K562 (cell line): ENCODE measurements at regions not wholly inside any gene's neighbourhood (a gene's known extent, or its start where the extent isn't known, plus 50 kb on each side); places are given as distances from the start of the nearest gene placed in this dataset.

Experiments used
- ATAC-seq: fragments of 200-7000 bp; cut with Tn5 transposase; 3 replicates; pipeline ENCODE4 v1.9.1; 2020; ENCODE audit warnings: moderate library complexity
- BruUV-seq: library from RNA; stranded (reverse); fragments of 400-500 nt; replicated peaks from 2 replicates; lab custom pipeline; 2021; lab: Mats Ljungman, UMichigan
- CTCF ChIA-PET: fragments of 300-600 bp; formaldehyde crosslinking; extraction: SDS; loops from one replicate; lab custom pipeline; 2021; ENCODE audit warnings: low intra/inter-chr PET ratio; lab: Yijun Ruan, JAX
- POLR2A ChIA-PET: fragments of 300-600, 350-650 bp; sonication (Branson Sonifier 250); formaldehyde crosslinking; extraction: SDS; loops from one replicate; lab custom pipeline; 2021; ENCODE audit warnings: antibody characterized with exemption, inconsistent platforms; lab: Yijun Ruan, JAX
- DNase-seq, 4 experiments: peaks; one replicate each; pipeline versions ENCODE4 v3.0.0 to v3.0.0-alpha.2; 2011 to 2018; ENCODE audit warnings: low spot score in 3 of 4, mixed read lengths in 3 of 4; ENCODE audit errors: extremely low read depth in 1 of 4
- FAIRE-seq: peaks from 2 replicates; lab custom pipeline; 2011; peaks lifted over from hg19 to GRCh38; lab: Jason Lieb, UNC
- H2AFZ ChIP-seq: 2 replicates; pipeline ENCODE4 v1.6.0; 2011; ENCODE audit warnings: low read depth, low read length, control low read depth, inconsistent platforms
- H3K27ac ChIP-seq: fragments of 200-600 bp; 3 replicates; pipeline ENCODE4 v1.8.0; 2011; ENCODE audit warnings: low read depth, mild to moderate bottlenecking, control low read depth, inconsistent platforms, low read length, moderate library complexity, mixed read lengths; ENCODE audit errors: extremely low read depth
- H3K27me3 ChIP-seq, 2 experiments: fragments of 300-600 bp in 1 of 2; 2 replicates in 1 of 2; 3 replicates in 1 of 2; pipeline versions ENCODE4 v1.6.0 to v1.8.0; 2011; ENCODE audit warnings: inconsistent platforms in 2 of 2, low read length in 2 of 2, mild to moderate bottlenecking in 1 of 2, mixed read lengths in 1 of 2, moderate library complexity in 1 of 2; ENCODE audit not compliant: control insufficient read depth in 2 of 2, insufficient read depth in 2 of 2
- H3K36me3 ChIP-seq: fragments of 300-600 bp; 3 replicates; pipeline ENCODE4 v1.8.0; 2011; ENCODE audit warnings: mild to moderate bottlenecking, low read length, inconsistent platforms; ENCODE audit not compliant: control insufficient read depth, insufficient read depth
- H3K4me1 ChIP-seq, 2 experiments: fragments of 200-600 bp in 1 of 2; replicated peaks in 1 of 2; 2 replicates in 1 of 2; 3 replicates in 1 of 2; pipeline versions ENCODE4 v1.5.1 to v1.8.0; 2011; ENCODE audit warnings: inconsistent platforms in 2 of 2, low read length in 2 of 2, mild to moderate bottlenecking in 1 of 2, mixed read lengths in 1 of 2, moderate library complexity in 1 of 2; ENCODE audit not compliant: control insufficient read depth in 2 of 2, insufficient read depth in 2 of 2
- H3K4me2 ChIP-seq: 2 replicates; pipeline ENCODE4 v1.6.1; 2011; ENCODE audit warnings: low read length, control low read depth, inconsistent platforms, mixed read lengths; ENCODE audit not compliant: insufficient read depth
- H3K4me3 ChIP-seq: fragments of 200-600 bp; sonication (generic), shearing (Covaris generic); 2 replicates; pipeline ENCODE4 v1.5.1; 2016; ENCODE audit warnings: control low read depth, inconsistent platforms
- H3K79me2 ChIP-seq: fragments of 200-600 bp; 3 replicates; pipeline ENCODE4 v1.8.0; 2011; ENCODE audit warnings: low read length, inconsistent platforms; ENCODE audit not compliant: control insufficient read depth, insufficient read depth
- H3K9ac ChIP-seq, 2 experiments: 2 replicates each; pipeline versions ENCODE4 v1.6.0 to v1.6.1; 2011; ENCODE audit warnings: low read depth in 2 of 2, low read length in 2 of 2, control low read depth in 1 of 2, inconsistent platforms in 1 of 2, mild to moderate bottlenecking in 1 of 2, mixed read lengths in 1 of 2; ENCODE audit not compliant: insufficient read depth in 1 of 2
- H3K9me1 ChIP-seq: one replicate; pipeline ENCODE4 v1.6.0; 2011; ENCODE audit warnings: inconsistent platforms, mild to moderate bottlenecking, low read length, moderate library complexity; ENCODE audit not compliant: control insufficient read depth, insufficient read depth
- H3K9me3 ChIP-seq: replicated peaks from 2 replicates; pipeline ENCODE4 v1.5.1; 2011; ENCODE audit warnings: low read depth, low read length, inconsistent platforms; ENCODE audit not compliant: control insufficient read depth, insufficient read depth
- H4K20me1 ChIP-seq: replicated peaks from 2 replicates; pipeline ENCODE4 v1.6.1; 2011; ENCODE audit warnings: low read length, inconsistent platforms, mixed read lengths; ENCODE audit not compliant: control insufficient read depth, insufficient read depth
- CBFA2T3 ChIP-seq: fragments of 450-650 bp; IDR thresholded peaks from 2 replicates; pipeline ENCODE4 v1.6.1; 2017
- CBX3 ChIP-seq, 2 experiments: IDR thresholded peaks; 1 replicate in 1 of 2; 2 replicates in 1 of 2; pipeline ENCODE4 v1.6.1; 2012; ENCODE audit warnings: inconsistent platforms in 2 of 2, low read length in 2 of 2, borderline replicate concordance in 1 of 2, control low read depth in 1 of 2
- CREM ChIP-seq: IDR thresholded peaks from 2 replicates; pipeline ENCODE4 v1.6.1; 2014; ENCODE audit warnings: antibody characterized with exemption, low read depth
- DDX20 ChIP-seq: fragments of 450-650 bp; IDR thresholded peaks from 2 replicates; pipeline ENCODE4 v1.6.1; 2016; ENCODE audit warnings: missing genetic modification characterization, low read depth, mild to moderate bottlenecking, missing compliant biosample characterization, moderate library complexity
- GABPB1 ChIP-seq: sonication (generic); formaldehyde crosslinking; IDR thresholded peaks from 2 replicates; pipeline ENCODE4 v1.8.0; 2022; ENCODE audit warnings: mild to moderate bottlenecking, missing genetic modification reagents
- HCFC1 ChIP-seq: IDR thresholded peaks from 2 replicates; pipeline ENCODE4 v1.6.1; 2012; ENCODE audit warnings: low read depth, low read length, improper control_type of control experiment
- MYC ChIP-seq, 2 experiments: fragments of 250-450 bp in 1 of 2; sonication (Bioruptor Pico) in 1 of 2; IDR thresholded peaks; 2 replicates each; pipeline versions ENCODE4 v1.5.1 to v1.6.1; 2012 to 2021; ENCODE audit warnings: low read depth in 2 of 2, borderline replicate concordance in 1 of 2, improper control_type of control experiment in 1 of 2, low read length in 1 of 2, mild to moderate bottlenecking in 1 of 2, moderate library complexity in 1 of 2
- PCBP2 ChIP-seq: fragments of 200-400 bp; formaldehyde crosslinking; IDR thresholded peaks from 2 replicates; pipeline ENCODE4 v1.6.1; 2018; ENCODE audit warnings: low read length, low read depth, mild to moderate bottlenecking, moderate library complexity; ENCODE audit not compliant: poor library complexity, severe bottlenecking
- U2AF2 ChIP-seq: fragments of 200-400 bp; formaldehyde crosslinking; optimal IDR thresholded peaks from 2 replicates; pipeline ENCODE3; 2017; ENCODE audit warnings: low read depth, mild to moderate bottlenecking, low read length
- ZNF175 ChIP-seq: fragments of 200-800 bp; sonication (Bioruptor generic); IDR thresholded peaks from 2 replicates; pipeline ENCODE4 v1.6.1; 2016; ENCODE audit warnings: low read depth, mild to moderate bottlenecking, missing genetic modification characterization, missing compliant biosample characterization
- ZNF766 ChIP-seq: fragments of 200-800 bp; sonication (Bioruptor generic); conservative IDR thresholded peaks from 2 replicates; pipeline ENCODE4 v1.6.1; 2016; ENCODE audit warnings: missing genetic modification characterization, missing compliant biosample characterization
- WGBS: fragments of 100-300 bp; shearing (Covaris generic); methylation state at CpG from one replicate; pipeline ENCODE4 v1.1.6; 2016; ENCODE audit warnings: low coverage, mixed read lengths; ENCODE audit not compliant: insufficient coverage; ENCODE audit errors: missing lambda C conversion rate; 5-methylcytosine and 5-hydroxymethylcytosine counted together
- in situ Hi-C: fragments of 300-500 bp; cut with MboI; formaldehyde crosslinking; loops from 4 replicates; pipeline ENCODE4 v1.15.0; 2018; ENCODE audit warnings: inconsistent platforms, mixed read lengths
- intact Hi-C: fragments of 100-400 bp; cut with micrococcal nuclease; formaldehyde crosslinking; loops from 2 replicates; pipeline ENCODE4 v1.14.2; 2022
- TF ChIP-seq, protein P1 (sequence below): fragments of 250-450 bp; sonication (Bioruptor Pico); IDR thresholded peaks from 2 replicates; pipeline ENCODE4 v1.4.0; 2020; ENCODE audit warnings: borderline replicate concordance
- TF ChIP-seq, protein P2 (sequence below), 2 experiments: IDR thresholded peaks; 2 replicates each; pipeline ENCODE4 v1.6.1; 2012; ENCODE audit warnings: improper control_type of control experiment in 2 of 2, low read depth in 2 of 2, low read length in 2 of 2, borderline replicate concordance in 1 of 2

DNA sequence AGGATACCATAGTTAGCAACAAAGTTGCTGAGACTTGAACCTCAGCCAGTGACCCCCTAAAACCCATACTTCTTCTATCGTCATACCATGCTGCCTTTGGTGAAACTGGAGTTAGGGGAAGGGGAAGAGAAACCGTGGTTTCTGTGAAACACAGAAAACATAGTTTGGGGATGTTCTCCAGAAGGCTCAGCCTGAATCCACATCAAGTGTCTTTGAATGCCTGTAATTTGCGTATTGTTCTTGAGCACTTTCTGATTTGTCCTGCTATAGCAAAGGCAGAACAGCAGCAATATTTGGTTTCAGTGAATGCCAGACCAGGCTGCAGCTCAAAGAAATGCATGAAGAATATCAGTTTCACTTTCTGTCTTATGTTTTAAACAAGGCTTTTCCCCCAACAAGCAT is 258.7 kb downstream of the TTC32 start:
- Histone ChIP-seq H3K4me2 (no peak overlapping the region), H3K9ac (no peak overlapping the region), H3K36me3 (no peaks in the 10 kb centered on the region), H3K9me3 (no peaks in the 10 kb centered on the region), H2AFZ (no peak overlapping the region), H3K27ac (no peak overlapping the region), H4K20me1 (no peaks in the 10 kb centered on the region), H3K79me2 (no peaks in the 10 kb centered on the region), H3K9me1 (no peaks in the 10 kb centered on the region), H3K27me3 (no peaks in the 10 kb centered on the region), H3K4me1 (no peaks in the 10 kb centered on the region), H3K4me3 (no peak overlapping the region)
- CTCF ChIA-PET: no interaction called here
- ATAC-seq (no peak), DNase-seq (no peak), FAIRE-seq (no peak)
- no peak for TF ChIP-seq U2AF2
- no peak for TF ChIP-seq CBFA2T3
- no peak for TF ChIP-seq ZNF175 (CRISPR knock-in tag)
- no peak for TF ChIP-seq CBX3 (IDR thresholded peaks at IDR 0.05; ENCODE audit: borderline replicate concordance in 1 of 2, low read length in 2 of 2)
- TF ChIP-seq, protein P1, sequence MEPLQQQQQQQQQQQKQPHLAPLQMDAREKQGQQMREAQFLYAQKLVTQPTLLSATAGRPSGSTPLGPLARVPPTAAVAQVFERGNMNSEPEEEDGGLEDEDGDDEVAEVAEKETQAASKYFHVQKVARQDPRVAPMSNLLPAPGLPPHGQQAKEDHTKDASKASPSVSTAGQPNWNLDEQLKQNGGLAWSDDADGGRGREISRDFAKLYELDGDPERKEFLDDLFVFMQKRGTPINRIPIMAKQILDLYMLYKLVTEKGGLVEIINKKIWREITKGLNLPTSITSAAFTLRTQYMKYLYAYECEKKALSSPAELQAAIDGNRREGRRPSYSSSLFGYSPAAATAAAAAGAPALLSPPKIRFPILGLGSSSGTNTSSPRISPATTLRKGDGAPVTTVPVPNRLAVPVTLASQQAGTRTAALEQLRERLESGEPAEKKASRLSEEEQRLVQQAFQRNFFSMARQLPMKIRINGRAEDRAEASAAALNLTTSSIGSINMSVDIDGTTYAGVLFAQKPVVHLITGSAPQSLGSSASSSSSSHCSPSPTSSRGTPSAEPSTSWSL (CRISPR knock-in tag): no peak
- 3% methylated on average over 3 of the region's 3 CpGs for WGBS
- intact Hi-C loops (no loop called here), in situ Hi-C loops (no loop called here)
- no TSS peak for BruUV-seq
- POLR2A ChIA-PET: no interaction called here

DNA sequence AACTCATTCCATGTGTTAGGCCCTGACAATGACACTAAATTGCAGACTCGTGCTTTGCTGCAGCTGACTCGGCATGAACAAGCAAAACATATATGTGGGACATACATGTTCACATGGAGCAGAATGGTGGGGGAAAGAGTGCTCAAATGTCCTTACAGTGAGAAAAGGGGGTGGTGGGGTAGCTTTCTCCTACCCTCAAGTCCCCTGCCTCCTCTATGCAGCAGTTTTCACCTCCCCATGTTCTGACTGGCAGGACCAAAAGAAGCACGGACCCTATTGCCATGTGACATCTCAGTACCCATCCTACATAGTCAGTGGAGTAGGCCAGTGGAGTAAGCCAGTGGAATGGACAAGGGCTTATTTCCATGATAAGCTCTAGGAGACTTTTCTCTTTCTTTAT is 259.3 kb downstream of the TTC32 start:
- no peaks in the 10 kb centered on the region for H4K20me1 ChIP-seq
- intact Hi-C loops: no loop called here
- H3K79me2 ChIP-seq: no peaks in the 10 kb centered on the region
- H2AFZ ChIP-seq: no peak overlapping the region
- no peak overlapping the region for H3K9ac ChIP-seq
- ChIA-PET CTCF (no interaction called here), POLR2A (no interaction called here)
- H3K27me3 ChIP-seq: no peaks in the 10 kb centered on the region
- no peak for ATAC-seq
- no peak for FAIRE-seq
- no peak for DNase-seq
- H3K9me3 ChIP-seq: no peaks in the 10 kb centered on the region
- H3K4me3 ChIP-seq: no peak overlapping the region
- no peaks in the 10 kb centered on the region for H3K4me1 ChIP-seq
- H3K27ac ChIP-seq: no peak overlapping the region
- H3K36me3 ChIP-seq: no peaks in the 10 kb centered on the region
- in situ Hi-C loops: no loop called here
- H3K4me2 ChIP-seq: no peak overlapping the region
- no TSS peak for BruUV-seq
- no peaks in the 10 kb centered on the region for H3K9me1 ChIP-seq
- 0% methylated on average over 3 of the region's 3 CpGs for WGBS
- TF ChIP-seq ZNF766 (CRISPR knock-in tag) (no peak), PCBP2 (no peak), DDX20 (tag) (no peak), HCFC1 (no peak), MYC (IDR thresholded peaks at IDR 0.05; ENCODE audit: low read depth, low read length) (no peak), MYC (CRISPR knock-in tag; IDR thresholded peaks at IDR 0.05; ENCODE audit: borderline replicate concordance, low read depth) (no peak), CREM (no peak), GABPB1 (CRISPR knock-in tag) (no peak)
- TF ChIP-seq, protein P2, sequence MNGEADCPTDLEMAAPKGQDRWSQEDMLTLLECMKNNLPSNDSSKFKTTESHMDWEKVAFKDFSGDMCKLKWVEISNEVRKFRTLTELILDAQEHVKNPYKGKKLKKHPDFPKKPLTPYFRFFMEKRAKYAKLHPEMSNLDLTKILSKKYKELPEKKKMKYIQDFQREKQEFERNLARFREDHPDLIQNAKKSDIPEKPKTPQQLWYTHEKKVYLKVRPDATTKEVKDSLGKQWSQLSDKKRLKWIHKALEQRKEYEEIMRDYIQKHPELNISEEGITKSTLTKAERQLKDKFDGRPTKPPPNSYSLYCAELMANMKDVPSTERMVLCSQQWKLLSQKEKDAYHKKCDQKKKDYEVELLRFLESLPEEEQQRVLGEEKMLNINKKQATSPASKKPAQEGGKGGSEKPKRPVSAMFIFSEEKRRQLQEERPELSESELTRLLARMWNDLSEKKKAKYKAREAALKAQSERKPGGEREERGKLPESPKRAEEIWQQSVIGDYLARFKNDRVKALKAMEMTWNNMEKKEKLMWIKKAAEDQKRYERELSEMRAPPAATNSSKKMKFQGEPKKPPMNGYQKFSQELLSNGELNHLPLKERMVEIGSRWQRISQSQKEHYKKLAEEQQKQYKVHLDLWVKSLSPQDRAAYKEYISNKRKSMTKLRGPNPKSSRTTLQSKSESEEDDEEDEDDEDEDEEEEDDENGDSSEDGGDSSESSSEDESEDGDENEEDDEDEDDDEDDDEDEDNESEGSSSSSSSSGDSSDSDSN (IDR thresholded peaks at IDR 0.05; ENCODE audit: borderline replicate concordance in 1 of 2, low read depth in 2 of 2, low read length in 2 of 2): no peak
